Nephron progenitor cell (in vitro differentiated cells): ENCODE measurements at regions not wholly inside any gene's neighbourhood (a gene's known extent, or its start where the extent isn't known, plus 50 kb on each side); places are given as distances from the start of the nearest gene placed in this dataset.
A peak's percentile ranks its signal among the peaks of the same experiment; 100 is the strongest.

ENCODE experiments used
- DNase-seq: peaks from one replicate; pipeline ENCODE4 v3.0.0; 2021
- H3K27ac Mint-ChIP-seq: 2 replicates; pipeline ENCODE4 v1.8.0; 2021; ENCODE audit warnings: mild to moderate bottlenecking, moderate library complexity, mixed read lengths
- H3K27me3 Mint-ChIP-seq: 2 replicates; pipeline ENCODE4 v1.8.0; 2021; ENCODE audit warnings: mild to moderate bottlenecking, low read depth, mixed read lengths; ENCODE audit not compliant: poor library complexity
- H3K36me3 Mint-ChIP-seq: 2 replicates; pipeline ENCODE4 v1.8.0; 2021; ENCODE audit warnings: low read depth, mixed read lengths
- H3K4me1 Mint-ChIP-seq: 2 replicates; pipeline ENCODE4 v1.8.0; 2021; ENCODE audit warnings: mixed read lengths
- H3K4me3 Mint-ChIP-seq: 2 replicates; pipeline ENCODE4 v1.8.0; 2021; ENCODE audit warnings: mild to moderate bottlenecking, moderate library complexity, mixed read lengths
- H3K9me3 Mint-ChIP-seq: 2 replicates; pipeline ENCODE4 v1.8.0; 2021; ENCODE audit warnings: mild to moderate bottlenecking, moderate library complexity, mixed read lengths
- TF ChIP-seq, protein P1 (sequence below): fragments of 200-600 bp; sonication (generic); IDR thresholded peaks from 2 replicates; pipeline ENCODE4 v1.5.0; 2021; ENCODE audit warnings: antibody characterized with exemption

DNA sequence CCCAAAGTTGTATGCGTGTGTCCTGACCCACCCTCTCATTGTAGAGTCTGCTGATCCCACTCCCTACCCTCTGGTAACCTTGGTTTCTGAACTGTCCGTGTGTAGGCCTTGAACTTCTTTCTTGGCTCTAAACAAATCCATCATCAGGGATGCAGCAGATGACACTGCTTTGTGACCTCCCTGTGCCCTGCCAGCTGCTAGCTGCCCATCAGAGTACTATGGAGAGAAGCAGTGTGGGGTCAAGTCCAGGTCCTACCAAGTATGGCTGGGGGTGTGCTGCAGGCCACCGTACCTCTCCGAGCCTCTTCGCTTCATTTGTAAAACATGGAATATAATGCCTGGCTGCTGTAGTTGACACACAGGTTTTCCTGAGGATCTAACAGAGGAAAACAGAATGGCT is 183.5 kb upstream of the RBPJ start:
- Mint-ChIP-seq H3K27me3 (peaks cover 10% of the 10 kb centered on the region), H3K27ac (no peak overlapping the region), H3K36me3 (no peaks in the 10 kb centered on the region), H3K9me3 (no peaks in the 10 kb centered on the region), H3K4me1 (peaks cover 30% of the 10 kb centered on the region), H3K4me3 (no peak overlapping the region)
- TF ChIP-seq, protein P1, sequence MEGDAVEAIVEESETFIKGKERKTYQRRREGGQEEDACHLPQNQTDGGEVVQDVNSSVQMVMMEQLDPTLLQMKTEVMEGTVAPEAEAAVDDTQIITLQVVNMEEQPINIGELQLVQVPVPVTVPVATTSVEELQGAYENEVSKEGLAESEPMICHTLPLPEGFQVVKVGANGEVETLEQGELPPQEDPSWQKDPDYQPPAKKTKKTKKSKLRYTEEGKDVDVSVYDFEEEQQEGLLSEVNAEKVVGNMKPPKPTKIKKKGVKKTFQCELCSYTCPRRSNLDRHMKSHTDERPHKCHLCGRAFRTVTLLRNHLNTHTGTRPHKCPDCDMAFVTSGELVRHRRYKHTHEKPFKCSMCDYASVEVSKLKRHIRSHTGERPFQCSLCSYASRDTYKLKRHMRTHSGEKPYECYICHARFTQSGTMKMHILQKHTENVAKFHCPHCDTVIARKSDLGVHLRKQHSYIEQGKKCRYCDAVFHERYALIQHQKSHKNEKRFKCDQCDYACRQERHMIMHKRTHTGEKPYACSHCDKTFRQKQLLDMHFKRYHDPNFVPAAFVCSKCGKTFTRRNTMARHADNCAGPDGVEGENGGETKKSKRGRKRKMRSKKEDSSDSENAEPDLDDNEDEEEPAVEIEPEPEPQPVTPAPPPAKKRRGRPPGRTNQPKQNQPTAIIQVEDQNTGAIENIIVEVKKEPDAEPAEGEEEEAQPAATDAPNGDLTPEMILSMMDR = no peak
- DNase-seq = no peak

DNA sequence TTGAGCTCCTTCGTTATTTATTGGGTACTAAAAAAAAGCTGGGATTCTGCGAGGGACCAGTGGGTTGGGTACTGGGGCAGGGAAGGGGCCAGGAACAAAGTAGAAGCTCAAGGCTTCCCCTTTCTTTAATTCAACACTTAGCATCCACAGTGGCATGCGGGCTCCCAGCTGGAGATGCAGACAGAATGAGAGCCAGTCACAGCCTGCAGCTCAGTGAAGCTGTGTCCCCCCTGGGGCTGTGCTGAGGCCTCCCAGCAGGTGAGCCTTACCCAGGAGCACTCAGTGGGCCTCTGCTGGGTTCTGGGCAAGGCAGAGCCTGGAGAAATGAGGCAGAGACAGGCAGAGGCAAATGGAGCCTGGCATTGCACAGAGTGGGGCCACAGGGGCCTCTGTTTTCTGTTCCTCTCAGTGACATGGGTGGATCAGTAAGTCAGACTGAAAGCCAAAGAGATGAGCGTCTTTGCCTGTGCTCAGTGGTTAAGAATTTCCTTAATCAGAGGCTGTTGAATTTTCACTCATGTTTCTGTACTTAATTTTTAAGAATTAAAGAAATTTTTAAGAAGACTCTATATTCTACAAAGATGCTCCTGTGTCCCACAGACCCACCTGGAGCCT is 181.4 kb upstream of the RBPJ start:
- H3K9me3 Mint-ChIP-seq = no peaks in the 10 kb centered on the region
- no peak overlapping the region for H3K27ac Mint-ChIP-seq
- H3K27me3 Mint-ChIP-seq = peaks cover 9% of the 10 kb centered on the region
- no peaks in the 10 kb centered on the region for H3K36me3 Mint-ChIP-seq
- DNase-seq = no peak
- H3K4me1 Mint-ChIP-seq = peaks cover 32% of the 10 kb centered on the region
- TF ChIP-seq, protein P1 = no peak
- H3K4me3 Mint-ChIP-seq = no peak overlapping the region

DNA sequence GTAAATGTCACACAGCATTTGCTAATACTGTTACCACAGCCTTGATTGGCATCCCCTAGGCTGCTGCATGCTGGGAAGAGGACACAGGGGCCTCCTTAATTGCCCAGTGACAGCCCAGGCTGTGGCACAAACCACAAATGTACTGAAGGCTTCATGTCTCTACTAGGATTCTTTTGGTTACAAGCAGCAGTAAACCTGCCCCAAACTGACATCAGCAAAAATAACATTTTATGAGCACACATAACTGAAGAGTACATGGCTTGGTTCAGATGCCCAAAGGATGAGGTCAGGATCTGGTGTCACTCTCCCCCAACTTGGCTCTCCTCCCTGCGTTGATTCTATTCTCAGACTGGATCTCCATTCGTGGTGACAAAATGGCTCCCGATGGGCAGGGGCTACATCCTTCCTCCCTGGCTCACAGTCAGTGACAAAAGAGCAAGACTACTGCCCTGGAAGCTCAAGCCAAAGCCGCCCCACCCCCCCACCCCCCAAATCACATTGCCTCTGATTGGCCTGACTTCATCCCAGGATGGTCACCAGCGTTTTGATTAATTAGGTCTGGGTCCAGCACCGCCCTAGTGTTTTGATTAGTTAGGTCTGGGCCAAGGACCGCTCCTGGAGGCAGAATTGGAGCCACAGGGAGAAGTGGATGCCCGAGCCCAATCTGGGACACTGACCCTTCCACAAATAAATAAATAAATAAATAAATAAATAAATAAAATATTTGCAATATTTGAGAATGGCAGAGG is 180.5 kb upstream of the RBPJ start:
- Mint-ChIP-seq H3K9me3 (no peaks in the 10 kb centered on the region), H3K4me1 (peaks cover 41% of the 10 kb centered on the region), H3K36me3 (no peaks in the 10 kb centered on the region), H3K27ac (peak overlapping the region; percentile 51), H3K27me3 (peaks cover 9% of the 10 kb centered on the region), H3K4me3 (no peak overlapping the region)
- TF ChIP-seq, protein P1 = no peak
- DNase-seq = no peak

DNA sequence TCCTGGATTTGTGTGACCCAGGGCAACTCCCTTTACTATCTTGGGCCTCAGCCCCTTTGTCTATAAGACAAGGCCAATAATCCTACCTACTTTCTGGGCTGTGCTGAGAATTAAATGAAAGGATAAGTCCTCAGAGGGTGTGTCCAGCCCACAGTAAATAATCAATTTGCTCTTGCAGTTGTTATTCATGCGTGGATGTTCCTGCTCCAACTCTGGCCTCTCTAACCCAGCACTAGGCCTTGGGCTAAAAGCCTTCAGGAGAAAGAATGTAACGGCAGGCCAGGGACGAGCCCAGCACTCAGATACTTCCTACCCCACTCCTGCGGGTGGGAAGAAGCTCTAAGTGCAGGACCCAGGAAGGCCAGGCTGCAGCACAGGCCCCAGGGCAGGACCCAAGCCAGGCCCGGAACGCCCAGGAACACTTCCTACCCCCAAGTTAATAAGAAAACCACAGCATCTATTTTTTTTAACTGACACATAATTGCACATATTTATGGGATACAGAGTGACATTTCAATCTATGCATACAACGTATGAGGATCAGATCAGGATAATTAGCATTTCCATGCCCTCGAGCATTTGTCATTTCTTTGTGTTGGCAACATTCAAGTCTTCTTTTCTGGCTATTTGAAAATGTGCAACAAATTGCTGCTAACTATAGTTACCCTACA is 179.6 kb upstream of the RBPJ start:
- Mint-ChIP-seq H3K4me3 (no peak overlapping the region), H3K27ac (peak overlapping the region; percentile 87), H3K4me1 (peaks cover 46% of the 10 kb centered on the region), H3K36me3 (no peaks in the 10 kb centered on the region), H3K9me3 (no peaks in the 10 kb centered on the region), H3K27me3 (peaks cover 9% of the 10 kb centered on the region)
- DNase-seq = no peak
- TF ChIP-seq, protein P1 = no peak

DNA sequence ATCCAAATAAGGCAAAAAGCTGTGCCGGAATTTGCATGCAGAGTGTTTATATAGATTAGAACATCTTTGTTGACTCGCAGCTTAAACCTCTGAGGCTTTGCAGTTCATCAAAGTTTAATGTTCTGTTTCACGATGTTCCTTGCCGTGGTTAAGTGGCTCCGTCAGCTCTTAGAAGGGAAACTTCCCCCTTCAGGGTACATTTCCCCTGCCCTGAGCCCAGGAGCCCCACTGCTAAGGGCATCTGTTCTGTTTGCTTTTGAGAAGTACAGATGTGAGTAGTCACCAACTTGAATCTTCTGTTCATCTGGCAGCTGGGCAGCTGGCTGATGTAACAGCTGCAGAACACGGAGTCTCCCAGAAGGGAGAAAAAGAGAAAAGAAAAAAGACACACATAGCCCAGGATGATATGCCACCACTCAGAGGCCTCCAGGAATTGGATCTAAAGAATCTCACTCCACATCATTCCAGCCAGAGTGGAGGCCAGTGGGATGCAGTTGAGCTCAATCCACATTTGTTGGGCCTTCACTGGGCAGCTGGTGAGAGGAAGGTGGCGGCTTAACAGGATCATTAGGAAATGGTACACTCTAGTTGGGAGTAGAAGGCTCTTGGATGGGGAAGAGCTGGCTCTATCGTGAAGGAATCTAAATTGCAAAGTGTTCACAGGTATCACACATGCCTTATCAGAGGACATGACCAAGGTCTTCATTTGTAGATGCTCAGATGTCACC is 178.7 kb upstream of the RBPJ start:
- H3K36me3 Mint-ChIP-seq = no peaks in the 10 kb centered on the region
- no peaks in the 10 kb centered on the region for H3K9me3 Mint-ChIP-seq
- TF ChIP-seq, protein P1 = no peak
- peaks cover 46% of the 10 kb centered on the region for H3K4me1 Mint-ChIP-seq
- peak overlapping the region; percentile 87 for H3K27ac Mint-ChIP-seq
- peaks cover 12% of the 10 kb centered on the region for H3K27me3 Mint-ChIP-seq
- DNase-seq = no peak
- no peak overlapping the region for H3K4me3 Mint-ChIP-seq
